ENCODE measurements at regions not wholly inside any gene's neighbourhood (a gene's known extent, or its start where the extent isn't known, plus 50 kb on each side); places are given as distances from the start of the nearest gene placed in this dataset.

GRCh38 chr10:44056206-44056605, 328.7 kb downstream of the CXCL12 start:
- DNase-seq (ENCODE audit: low spot score) = no peak

- DNase-seq (ENCODE audit: low spot score) = no peak
Measured at GRCh38 chr10:44054046-44054445, 330.9 kb downstream of the CXCL12 start.

GRCh38 chr10:44053391-44053790, 331.5 kb downstream of the CXCL12 start:
- DNase-seq (ENCODE audit: low spot score) = no peak

- DNase-seq (ENCODE audit: low spot score) = no peak
Measured at GRCh38 chr10:44051584-44052385, 333.1 kb downstream of the CXCL12 start.

- no peak for DNase-seq (ENCODE audit: low spot score)
Measured at GRCh38 chr10:44051091-44051490, 333.8 kb downstream of the CXCL12 start.

- no peak for DNase-seq (ENCODE audit: low spot score)
Measured at GRCh38 chr10:44049301-44050015, 335.4 kb downstream of the CXCL12 start.

GRCh38 chr10:44047361-44047760, 337.5 kb downstream of the CXCL12 start:
- no peak for DNase-seq (ENCODE audit: low spot score)

GRCh38 chr10:44046605-44047004, 338.3 kb downstream of the CXCL12 start:
- peak; percentile 8 for DNase-seq (ENCODE audit: low spot score)

- DNase-seq (ENCODE audit: low spot score) = no peak
Measured at GRCh38 chr10:44045020-44045419, 339.9 kb downstream of the CXCL12 start.

- no peak for DNase-seq (ENCODE audit: low spot score)
Measured at GRCh38 chr10:44044549-44044948, 340.3 kb downstream of the CXCL12 start.

GRCh38 chr10:44043646-44044375, 341.1 kb downstream of the CXCL12 start:
- no peak for DNase-seq (ENCODE audit: low spot score)

GRCh38 chr10:44042926-44043602, 341.8 kb downstream of the CXCL12 start:
- DNase-seq (ENCODE audit: low spot score) = no peak

GRCh38 chr10:44042075-44042770, 342.7 kb downstream of the CXCL12 start:
- DNase-seq (ENCODE audit: low spot score) = no peak

GRCh38 chr10:44039599-44039998, 345.3 kb downstream of the CXCL12 start:
- DNase-seq (ENCODE audit: low spot score) = no peak

- no peak for DNase-seq (ENCODE audit: low spot score)
Measured at GRCh38 chr10:44036425-44036824, 348.5 kb downstream of the CXCL12 start.

- DNase-seq (ENCODE audit: low spot score) = no peak
Measured at GRCh38 chr10:44035474-44036197, 349.3 kb downstream of the CXCL12 start.

GRCh38 chr10:44034946-44035345, 350.0 kb downstream of the CXCL12 start:
- no peak for DNase-seq (ENCODE audit: low spot score)

- DNase-seq (ENCODE audit: low spot score) = no peak
Measured at GRCh38 chr10:44033008-44033407, 351.9 kb downstream of the CXCL12 start.

- DNase-seq (ENCODE audit: low spot score) = no peak
Measured at GRCh38 chr10:44032216-44032615, 352.7 kb downstream of the CXCL12 start.

GRCh38 chr10:44030738-44031137, 354.2 kb downstream of the CXCL12 start:
- no peak for DNase-seq (ENCODE audit: low spot score)

GRCh38 chr10:44030132-44030531, 354.8 kb downstream of the CXCL12 start:
- DNase-seq (ENCODE audit: low spot score) = no peak
